HG02852 (cell line): ENCODE measurements at regions not wholly inside any gene's neighbourhood (a gene's known extent, or its start where the extent isn't known, plus 50 kb on each side); places are given as distances from the start of the nearest gene placed in this dataset.

Experiments used
- ATAC-seq: cut with Tn5 transposase; IDR thresholded peaks from one replicate; pipeline ENCODE4 v1.9.1; 2021; ENCODE audit warnings: mild to moderate bottlenecking, moderate library complexity; ENCODE audit not compliant: unreplicated experiment

DNA sequence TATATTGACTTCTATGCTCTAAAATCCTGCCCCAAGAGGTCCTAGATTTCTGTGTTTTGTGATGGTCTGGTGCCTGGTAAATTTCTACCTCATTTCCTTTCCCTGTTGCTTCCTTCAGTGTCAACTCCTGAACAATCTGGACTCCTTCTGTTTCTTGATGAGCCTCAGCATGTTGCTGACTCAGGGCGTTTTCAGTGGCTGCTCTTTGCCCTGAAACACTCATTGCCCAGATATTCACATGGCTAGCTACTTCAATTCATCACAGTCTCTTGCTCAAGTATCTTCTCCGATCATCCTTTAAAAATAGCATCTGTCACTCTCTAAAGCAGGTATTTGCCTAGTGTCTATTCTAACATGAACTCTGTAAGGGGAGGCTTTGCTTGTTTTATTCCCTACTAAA is 526.3 kb upstream of the RAG2 start:
- no peak for ATAC-seq

DNA sequence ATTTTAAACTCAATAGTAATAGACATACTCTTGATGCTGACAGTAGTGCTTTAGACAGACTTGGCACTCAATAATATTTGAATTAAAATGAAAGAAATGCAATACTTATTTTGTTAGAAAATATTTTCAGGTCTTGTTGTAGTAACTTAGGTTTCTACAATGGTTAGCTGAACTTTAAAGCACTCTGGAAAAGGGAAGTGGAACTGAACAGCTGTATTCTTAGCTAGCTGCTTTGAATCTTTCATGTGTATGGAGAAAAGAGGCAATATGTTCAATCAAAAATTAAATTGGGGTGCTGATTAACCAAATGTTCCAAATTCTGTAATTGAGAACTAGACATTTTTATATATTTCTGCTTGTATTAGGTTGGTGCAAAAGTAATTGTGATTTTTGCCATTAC is 517.9 kb upstream of the RAG2 start:
- peak; percentile 64 for ATAC-seq

DNA sequence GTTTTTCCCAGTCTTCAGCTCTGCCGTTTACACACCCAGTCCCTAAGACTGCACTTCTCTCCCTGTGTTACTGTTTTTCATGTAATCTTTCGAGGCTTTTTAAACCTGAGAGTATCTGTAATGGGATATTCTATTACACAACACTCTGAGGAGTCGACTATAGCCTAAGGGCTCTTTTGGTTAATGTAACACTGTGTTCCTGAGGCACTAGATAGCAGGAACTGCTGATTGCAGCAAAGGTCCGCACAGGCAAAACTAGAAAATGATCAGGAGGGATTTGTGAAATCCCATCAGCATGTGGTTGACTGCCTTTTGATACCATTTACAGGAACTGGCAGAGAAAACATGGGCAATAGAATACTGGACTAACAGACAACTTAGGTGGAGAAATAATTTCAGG is 512.3 kb upstream of the RAG2 start:
- no peak for ATAC-seq

DNA sequence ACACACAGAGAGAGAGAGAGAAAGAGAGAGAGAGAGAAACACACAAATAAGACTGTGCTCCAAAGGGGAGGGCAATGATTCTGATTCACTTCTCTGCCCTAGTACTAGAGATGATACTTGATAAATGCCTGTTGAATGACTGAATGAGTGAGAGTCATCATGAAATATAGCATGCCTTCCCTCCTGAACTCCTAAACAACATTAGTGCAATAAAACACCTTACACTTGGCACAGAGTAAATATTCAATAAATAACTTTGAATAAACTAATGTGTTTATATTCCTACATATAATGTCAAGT is 511.2 kb upstream of the RAG2 start:
- ATAC-seq: no peak

DNA sequence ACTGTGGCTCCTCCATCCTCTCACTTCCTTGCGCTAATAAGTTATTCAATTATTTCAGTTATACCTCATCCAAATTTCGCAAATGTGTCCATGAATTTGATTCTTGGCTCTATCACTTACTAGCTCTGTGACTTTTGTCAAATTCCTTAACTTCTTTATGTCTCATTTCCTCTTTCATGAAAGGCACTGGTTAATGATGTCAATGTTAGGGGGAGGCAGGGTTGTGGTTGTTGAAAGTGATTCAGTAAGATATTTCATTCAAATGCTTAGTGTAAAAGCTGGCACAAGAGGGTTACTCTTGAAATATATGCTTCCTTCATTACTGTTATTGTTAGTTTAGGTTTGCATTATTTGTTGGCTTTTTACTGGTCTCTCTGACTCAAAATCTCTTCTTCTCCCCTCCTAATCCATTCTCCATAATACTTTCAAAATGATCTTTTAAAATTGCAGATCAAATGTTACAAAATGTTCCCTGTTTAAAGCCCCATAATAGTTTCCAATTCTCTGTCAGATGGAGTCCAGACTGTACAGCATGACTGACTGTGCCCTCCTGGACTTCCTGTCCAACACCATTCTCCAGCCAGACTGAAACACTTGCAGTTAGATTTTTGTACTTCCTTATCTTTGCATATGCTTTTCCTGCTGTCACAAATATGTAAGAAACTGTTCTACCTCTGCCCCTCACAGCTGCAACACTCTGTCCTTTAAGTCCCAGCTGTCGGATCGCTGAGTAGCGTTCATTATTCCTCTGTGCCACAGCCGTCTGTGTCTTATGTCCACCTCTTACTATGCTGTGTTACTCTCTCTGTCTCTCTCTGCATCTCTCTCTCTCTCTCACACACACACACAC is 510.6 kb upstream of the RAG2 start:
- ATAC-seq: no peak

DNA sequence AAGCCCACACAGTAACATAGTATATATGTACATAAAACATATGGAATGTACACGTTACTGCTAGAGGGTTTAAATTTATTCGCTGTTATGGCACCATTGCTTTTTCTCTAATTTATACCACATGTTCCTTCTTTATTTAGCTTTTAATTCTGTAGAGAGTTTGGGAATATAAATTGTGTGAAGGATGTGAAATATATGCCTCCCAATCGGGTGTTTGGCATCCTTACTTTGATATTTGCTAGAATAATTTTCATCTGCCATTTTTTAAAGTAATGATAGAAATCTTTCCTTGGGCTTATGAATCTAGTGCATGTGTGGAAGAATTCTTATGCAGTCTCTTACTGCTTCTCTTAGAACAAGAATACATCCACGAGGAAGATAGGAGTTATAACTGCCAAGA is 509.8 kb upstream of the RAG2 start:
- no peak for ATAC-seq

DNA sequence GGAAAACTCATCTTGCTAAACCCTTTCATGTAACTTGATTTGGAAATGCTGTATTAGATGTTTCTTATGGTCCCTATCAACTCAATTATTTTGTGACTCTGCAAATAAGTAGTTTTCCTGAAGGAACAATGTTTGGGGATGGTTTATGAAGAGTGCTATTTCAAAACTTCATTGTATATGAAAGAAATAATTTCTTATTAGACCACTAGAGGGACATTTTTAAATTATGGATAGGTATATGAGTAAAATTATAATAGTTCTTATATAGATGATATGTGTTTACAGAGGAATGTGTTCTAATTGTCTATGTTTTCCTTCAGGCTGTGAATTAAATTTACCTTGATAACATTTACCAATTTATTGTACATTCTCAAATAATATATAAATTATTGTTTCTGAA is 509.4 kb upstream of the RAG2 start:
- no peak for ATAC-seq

DNA sequence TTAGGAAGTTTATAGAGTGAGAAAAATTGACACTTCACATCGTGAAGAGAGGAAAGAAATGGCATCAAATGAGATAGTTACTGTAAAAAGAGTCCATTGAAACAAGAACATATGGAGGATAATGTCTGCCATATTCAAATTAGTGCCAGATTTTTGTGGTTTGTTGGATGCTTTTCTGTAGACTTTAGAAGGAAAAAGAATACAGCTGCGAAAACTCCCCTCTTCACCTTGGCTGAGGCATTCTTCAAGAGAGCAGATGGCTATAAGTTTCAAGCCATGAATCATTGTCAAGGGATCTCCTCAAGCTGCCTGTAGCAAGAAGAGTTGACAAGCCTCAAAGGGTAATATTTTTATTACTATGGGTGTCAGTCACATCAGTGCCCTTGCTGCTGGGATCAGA is 507.4 kb upstream of the RAG2 start:
- no peak for ATAC-seq

DNA sequence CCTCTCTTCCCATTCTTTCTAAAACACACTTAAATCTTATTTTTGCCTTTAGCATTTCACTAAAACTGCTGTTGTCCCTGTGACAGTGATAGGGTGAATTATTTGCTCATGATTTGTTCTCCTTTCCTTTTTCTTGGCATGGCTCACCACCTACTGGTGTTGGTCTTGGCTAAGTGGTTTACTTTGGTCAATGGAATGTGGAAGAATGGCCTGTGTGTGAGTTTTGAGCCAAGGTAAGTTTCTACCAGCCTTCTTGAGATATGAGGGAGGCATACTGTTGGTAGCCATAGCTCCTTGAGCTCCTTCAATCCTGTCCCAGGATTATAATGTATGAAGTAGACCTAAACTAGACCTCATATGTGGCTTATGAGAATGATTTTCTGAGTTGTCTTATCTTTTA is 506.3 kb upstream of the RAG2 start:
- ATAC-seq: no peak

DNA sequence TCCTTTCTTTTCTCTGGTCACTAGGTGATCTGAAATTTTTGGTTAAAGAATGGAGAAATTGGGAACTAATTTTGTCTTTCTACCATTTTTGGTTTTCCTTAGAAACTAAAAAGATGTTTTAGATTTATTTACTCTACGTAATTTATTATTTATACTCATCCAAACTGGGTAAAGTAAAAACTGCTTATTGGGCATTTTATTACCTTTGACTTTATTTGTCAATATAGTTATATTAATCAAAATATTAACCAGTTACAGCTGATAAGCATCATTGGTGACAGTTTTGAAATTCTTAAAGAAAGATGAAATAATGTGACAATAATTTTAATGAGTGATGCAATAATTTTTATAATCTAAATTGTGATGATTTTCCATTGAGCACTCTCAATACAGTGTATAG is 502.0 kb upstream of the RAG2 start:
- ATAC-seq: no peak

DNA sequence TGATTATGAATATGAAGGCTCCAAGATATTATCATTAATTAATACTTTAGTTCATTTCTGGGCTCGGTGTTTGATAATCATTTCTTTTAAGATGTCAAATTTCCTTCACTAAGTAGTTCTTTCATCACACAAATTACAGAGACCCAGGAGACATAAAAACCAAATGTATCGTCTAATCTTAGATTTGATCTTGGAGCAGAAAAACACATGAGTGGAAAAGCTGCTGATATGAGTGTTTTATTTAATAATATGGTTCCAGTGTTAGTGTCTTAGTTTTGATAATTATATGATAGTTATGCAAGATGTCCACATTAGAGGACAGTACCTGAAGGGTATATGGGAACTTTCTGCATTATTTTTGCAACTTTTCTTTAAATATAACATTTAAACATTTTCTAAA is 494.5 kb upstream of the RAG2 start:
- no peak for ATAC-seq

DNA sequence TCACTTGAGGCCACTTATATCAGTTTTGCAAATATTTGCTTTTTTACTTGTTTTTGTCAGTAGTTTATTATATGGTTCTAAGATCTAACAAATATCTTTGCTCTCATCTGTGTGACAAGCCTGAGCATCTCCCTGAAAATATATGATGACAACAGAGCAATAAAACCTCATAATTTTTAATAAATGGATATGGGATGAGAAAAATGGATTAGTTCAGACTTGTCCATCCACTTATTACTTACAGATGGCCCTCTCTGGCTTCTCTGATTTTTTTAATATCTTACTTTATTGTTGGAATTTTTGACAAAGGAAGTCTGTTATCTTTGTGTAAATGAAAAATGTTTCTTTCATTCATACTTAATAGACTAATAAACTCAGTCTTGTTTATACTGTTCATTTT is 491.4 kb upstream of the RAG2 start:
- ATAC-seq: no peak

DNA sequence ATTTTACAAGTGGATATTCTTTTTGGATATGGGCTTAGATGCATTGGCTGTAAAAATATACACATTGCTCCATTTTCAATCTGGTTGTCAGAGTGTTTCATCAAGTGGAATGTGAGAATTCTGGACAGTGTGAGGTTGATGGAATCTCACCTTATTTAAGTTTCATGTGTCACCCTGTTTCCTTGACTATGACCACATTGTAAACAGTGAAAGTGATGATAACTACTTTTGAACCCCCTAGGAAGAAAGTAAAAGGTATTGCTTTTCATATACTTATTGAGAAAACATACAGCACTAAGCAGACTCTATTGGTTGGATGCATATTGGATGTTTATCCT is 490.5 kb upstream of the RAG2 start:
- ATAC-seq: no peak

DNA sequence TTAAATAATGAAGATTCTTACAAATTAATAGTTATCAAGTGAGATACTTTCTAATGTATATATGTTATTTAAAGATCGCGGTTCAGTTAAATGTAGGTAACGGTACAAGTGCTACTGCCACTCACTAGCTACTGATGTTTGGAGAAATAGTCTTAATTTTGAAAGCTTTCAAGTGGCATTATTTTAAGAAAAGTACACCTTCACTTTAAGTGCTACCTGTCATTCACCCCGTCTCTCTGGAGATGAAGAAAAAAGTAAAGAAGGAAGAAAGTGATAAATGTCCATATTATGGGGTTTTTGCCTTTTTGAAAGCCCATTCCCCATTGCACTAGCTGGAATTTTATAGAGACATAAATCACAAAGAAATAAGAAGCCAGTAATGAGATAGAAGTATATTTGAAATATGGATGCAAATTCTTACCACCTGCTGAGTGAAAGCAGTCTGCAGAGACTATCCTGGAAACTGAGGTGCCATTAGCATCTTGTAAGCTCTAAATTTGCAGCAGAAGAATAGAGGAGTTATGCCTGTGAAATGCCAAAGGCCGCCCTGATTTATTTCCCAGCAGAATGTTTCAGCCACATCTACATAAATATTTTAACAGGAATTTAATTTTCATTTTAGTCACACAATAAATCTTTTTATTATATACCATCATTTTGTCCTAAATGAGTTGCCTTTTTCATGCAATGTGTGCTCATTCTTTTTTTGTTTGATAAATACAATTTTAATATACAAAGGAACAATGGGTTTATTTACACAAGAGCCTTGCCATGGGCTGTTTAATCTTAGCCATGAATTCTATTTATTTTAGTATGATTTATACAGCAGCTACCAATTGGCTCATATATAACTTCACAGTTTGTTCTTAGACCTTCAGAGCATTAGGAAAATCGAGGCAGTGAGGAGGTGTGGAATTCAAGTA is 489.9 kb upstream of the RAG2 start:
- ATAC-seq: no peak

DNA sequence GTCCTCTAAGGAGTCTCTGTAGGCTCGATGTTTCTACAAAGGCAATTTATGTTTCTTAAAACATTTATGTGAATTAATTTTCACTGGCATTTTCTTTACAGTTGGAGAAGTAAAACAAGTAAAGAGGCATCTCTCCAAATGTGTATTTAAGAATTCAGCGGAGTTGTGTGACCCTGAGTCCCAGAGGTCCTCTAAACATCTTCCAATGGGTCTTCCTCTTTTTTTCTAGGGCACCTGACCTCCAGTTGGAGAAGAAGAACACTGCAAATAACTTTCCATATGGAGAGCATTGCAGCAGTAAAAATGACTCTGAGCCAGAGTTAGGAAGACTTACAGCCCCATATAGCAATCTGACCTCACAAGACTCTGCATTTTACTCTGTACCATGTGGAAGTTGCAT is 480.5 kb upstream of the RAG2 start:
- ATAC-seq: no peak

DNA sequence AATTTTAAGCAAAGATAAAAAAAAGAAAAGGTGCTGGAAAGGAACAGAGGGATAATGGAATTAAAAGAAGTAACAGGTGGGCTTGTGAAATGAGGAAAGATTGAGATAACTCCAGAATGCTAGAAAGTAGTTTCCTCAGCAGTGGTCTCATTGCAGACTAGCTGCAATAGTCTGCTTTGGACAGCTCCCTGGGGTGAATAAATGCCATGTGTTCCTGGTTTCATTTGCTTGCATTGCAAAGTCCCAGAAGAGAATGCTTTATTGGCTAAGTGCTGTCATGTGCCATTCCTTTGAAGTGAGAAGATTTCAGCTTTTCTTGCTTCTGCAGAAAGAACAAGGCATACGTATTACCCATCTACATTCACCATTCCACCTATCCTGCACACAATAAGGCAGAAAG is 478.8 kb upstream of the RAG2 start:
- no peak for ATAC-seq

DNA sequence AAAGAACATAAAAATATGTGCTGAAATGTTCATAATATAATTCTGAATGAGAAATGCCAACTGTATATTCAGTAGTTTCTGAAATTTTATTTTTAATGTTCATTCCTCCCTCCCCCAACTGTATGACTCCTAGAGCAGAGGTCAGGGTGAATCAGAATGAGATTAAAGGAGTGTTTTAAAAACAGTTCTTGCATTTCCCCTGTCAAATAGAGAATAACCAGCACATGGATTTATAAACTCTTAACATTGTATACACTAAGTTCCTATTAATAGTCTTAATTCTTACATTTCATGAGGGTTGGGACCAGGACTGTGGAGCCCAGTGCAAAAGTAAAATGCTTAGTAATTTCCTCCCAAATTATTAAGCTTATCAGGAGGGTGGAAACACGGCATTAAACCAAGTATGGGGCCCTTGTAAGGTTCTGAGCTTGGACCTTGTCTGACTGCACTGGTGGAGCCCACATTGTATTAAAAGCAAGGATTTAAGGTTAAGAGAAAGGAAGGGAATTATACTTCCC is 474.6 kb upstream of the RAG2 start:
- no peak for ATAC-seq

DNA sequence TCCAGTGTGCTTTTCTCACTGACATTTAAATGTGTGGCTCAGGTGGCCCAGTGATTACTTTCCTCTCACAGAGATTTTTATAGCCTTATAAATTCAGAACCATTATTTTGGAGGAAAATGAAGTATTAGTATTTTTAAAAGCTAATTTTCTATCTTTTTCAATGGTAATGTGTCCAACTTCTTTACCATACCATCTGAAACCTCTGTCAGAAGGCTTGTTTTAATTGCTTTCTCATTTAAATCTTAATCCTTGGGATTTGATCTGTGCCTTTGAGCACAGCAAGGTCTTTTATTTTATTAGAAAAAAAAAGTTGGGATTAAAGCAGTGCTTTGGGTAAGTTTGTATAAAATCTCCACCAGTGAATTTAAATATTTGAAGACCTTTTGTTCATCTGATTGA is 452.3 kb upstream of the RAG2 start:
- no peak for ATAC-seq

DNA sequence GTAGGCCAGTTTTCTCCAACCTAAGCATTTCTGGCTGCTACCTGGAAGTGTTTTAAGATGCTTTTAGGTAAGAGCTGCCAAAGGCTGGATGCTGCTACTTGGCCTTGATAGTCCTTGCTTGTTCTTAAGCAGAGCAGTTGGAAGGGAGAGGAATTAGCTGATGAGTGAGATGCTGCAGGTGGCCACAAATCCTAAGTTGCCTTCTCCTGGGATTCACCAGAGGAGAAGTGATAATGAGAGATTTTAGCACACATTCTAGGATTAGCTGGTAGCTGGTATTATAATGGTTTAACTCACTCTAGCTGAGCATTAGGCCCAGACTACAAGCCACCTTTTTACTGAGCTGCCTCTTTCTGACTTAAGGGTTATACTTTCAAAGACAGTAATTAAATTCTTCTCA is 442.9 kb upstream of the RAG2 start:
- no peak for ATAC-seq

DNA sequence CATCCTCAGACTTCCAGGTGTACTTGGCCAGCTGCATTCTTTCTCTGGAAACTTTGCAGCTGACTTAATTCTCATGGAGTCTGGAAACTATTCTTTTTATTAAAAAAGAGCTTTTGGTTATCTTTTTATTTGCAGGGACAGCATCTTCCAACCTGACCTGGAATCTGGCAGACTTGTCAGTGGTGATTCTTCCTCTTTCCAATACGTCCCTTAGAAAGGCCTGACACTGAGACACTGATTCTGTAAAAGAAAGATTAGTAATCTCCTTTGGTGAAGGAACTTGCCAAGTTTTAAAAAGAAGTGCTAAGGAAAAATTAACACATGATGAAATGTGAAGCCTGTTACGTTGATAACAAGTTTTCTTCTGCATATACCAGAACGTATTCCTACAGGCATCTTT is 440.9 kb upstream of the RAG2 start:
- no peak for ATAC-seq

DNA sequence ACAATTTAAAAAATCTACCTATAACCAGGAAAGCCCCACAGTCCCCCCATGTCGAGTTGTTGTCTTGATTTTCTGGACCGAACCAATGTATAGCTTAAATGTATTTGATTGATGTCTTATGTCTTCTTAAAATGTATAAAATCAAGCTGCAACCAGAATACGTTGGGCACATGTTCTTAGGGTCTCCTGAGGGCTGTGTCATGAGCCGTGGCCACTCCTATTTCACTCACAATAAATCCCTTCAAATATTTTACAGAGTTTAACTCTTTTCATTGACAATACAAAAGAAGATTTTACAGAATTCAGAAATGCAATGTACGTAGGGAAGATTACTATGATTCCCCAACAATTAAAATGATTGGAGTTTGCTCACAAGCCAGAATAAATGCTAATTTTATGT is 428.7 kb upstream of the RAG2 start:
- ATAC-seq: no peak

DNA sequence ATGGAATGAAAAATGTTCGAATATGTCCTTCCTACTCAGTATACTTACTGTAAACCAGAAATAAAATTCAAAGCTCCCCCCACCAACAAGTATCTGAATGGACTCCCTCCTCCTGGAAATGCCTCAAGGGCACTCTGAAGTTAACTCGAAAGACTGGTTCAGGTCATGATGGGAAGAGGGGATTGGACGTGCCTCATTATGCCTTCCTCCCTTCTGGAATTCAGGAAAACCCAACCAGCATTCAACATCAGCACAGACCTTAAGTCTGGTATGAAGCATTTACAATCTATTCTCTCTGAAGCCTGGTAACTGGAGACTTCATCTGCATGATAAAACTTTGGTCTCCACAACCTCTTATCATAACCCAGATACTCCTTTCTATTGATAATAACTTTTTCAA is 428.3 kb upstream of the RAG2 start:
- ATAC-seq: no peak
